ENCODE measurements at regions not wholly inside any gene's neighbourhood (a gene's known extent, or its start where the extent isn't known, plus 50 kb on each side); places are given as distances from the start of the nearest gene placed in this dataset.

GRCh38 chr13:99064624-99065234 is 86.9 kb upstream of the DOCK9 start:
- Histone ChIP-seq H3K4me2 (ENCODE audit: insufficient read depth, insufficient read length, low read length) (no peak overlapping the region), H2BK120ac (ENCODE audit: low read depth, low read length, poor library complexity, severe bottlenecking) (no peak overlapping the region), H3K23ac (ENCODE audit: insufficient read length, low read depth, low read length) (no peak overlapping the region), H2AFZ (ENCODE audit: low read length) (no peak overlapping the region), H3K56ac (ENCODE audit: insufficient read length, low read depth, low read length) (no peak overlapping the region), H3K9ac (ENCODE audit: extremely low read depth, insufficient read length, low read length) (no peak overlapping the region), H4K20me1 (ENCODE audit: control insufficient read depth, insufficient read depth, insufficient read length) (no peaks in the 10 kb centered on the region), H3K23me2 (ENCODE audit: insufficient read length, low read depth, low read length, poor library complexity, severe bottlenecking) (no peaks in the 10 kb centered on the region), H3K27me3 (ENCODE audit: insufficient read depth, low read length) (no peaks in the 10 kb centered on the region), H2AK5ac (ENCODE audit: insufficient read length, low read length) (no peak overlapping the region), H2BK20ac (ENCODE audit: low read depth, low read length, poor library complexity, severe bottlenecking) (no peak overlapping the region), H3K79me2 (ENCODE audit: insufficient read depth, low read length) (no peaks in the 10 kb centered on the region), H3K9me3 (ENCODE audit: control insufficient read depth, low read depth, low read length) (no peaks in the 10 kb centered on the region), H3K27ac (ENCODE audit: insufficient read length, low read depth, low read length) (no peak overlapping the region), H3K18ac (ENCODE audit: insufficient read length, low read depth, low read length) (no peak overlapping the region), H3K4ac (ENCODE audit: low read depth, low read length) (no peak overlapping the region), H2BK15ac (ENCODE audit: low read depth, low read length) (no peak overlapping the region), H2BK12ac (ENCODE audit: insufficient read length, low read depth, low read length) (no peak overlapping the region), H3K14ac (ENCODE audit: insufficient read depth, low read length) (no peak overlapping the region), H3K79me1 (ENCODE audit: insufficient read depth, low read depth, low read length, poor library complexity, severe bottlenecking) (no peaks in the 10 kb centered on the region), H3K4me1 (ENCODE audit: insufficient read depth, low read length) (no peaks in the 10 kb centered on the region; the same call in 1 of the 2 replicates), H4K5ac (ENCODE audit: insufficient read length, low read depth, low read length) (no peak overlapping the region), H4K8ac (replicated peaks; ENCODE audit: insufficient read length, low read depth, low read length) (no peak overlapping the region), H4K91ac (ENCODE audit: insufficient read length, low read depth, low read length) (no peak overlapping the region), H3T11ph (ENCODE audit: low read length) (no peak overlapping the region), H2BK5ac (ENCODE audit: insufficient read length, low read length) (no peak overlapping the region)
- H3K36me3 Mint-ChIP-seq (ENCODE audit: insufficient read depth in 1 of 3, low read depth in 3 of 3): no peaks in the 10 kb centered on the region
- WGBS (ENCODE audit: extremely low coverage, insufficient read length, low lambda C conversion rate): no CpG with 5 or more reads among the region's 5 CpGs
- no peak for DNase-seq
- no peak overlapping the region for H3K27ac Mint-ChIP-seq
- H3K4me3 Mint-ChIP-seq: no peak overlapping the region
- no peaks in the 10 kb centered on the region for H3K9me3 Mint-ChIP-seq
- TF ChIP-seq CTCF (conservative IDR thresholded peaks at IDR 0.05): no peak
- no peaks in the 10 kb centered on the region for H3K27me3 Mint-ChIP-seq (ENCODE audit: low read depth)
- peaks cover 5 to 12% of the 10 kb centered on the region in 2 experiments for H3K4me1 Mint-ChIP-seq
